ENCODE measurements at regions not wholly inside any gene's neighbourhood (a gene's known extent, or its start where the extent isn't known, plus 50 kb on each side); places are given as distances from the start of the nearest gene placed in this dataset.

- DNase-seq, result no peak
Measured at GRCh38 chr10:3452173-3452626, 279.6 kb upstream of the PITRM1 start.

GRCh38 chr10:3451516-3452172, 279.1 kb upstream of the PITRM1 start:
- no peak for DNase-seq

DNA sequence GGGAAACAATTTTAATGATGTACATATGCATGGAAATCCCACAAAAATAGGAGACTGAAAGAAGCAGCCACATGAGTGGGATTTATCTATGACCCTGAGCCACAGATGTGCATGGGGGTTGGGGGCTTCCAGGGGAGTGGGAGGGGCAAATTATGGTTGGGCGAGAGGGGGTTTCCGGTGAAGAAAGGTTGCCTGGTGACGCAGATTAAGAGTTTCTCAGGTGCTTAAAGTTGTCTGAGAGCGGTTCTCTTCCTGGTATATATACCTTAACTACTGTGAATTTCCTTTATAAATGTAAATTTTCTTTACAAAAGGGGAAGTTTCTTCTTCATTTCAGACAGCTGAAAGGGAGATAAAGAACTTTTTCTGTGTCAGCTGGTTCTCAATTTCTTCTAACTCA, 273.6 kb upstream of the PITRM1 start:
- DNase-seq, result no peak

GRCh38 chr10:3445648-3446047, 273.1 kb upstream of the PITRM1 start:
- DNase-seq, result no peak

GRCh38 chr10:3442451-3442990, 269.9 kb upstream of the PITRM1 start:
- no peak for DNase-seq

- DNase-seq, result no peak
Measured at GRCh38 chr10:3439183-3439582, 266.6 kb upstream of the PITRM1 start.

GRCh38 chr10:3438606-3439005, 266.0 kb upstream of the PITRM1 start:
- DNase-seq, result no peak

DNA sequence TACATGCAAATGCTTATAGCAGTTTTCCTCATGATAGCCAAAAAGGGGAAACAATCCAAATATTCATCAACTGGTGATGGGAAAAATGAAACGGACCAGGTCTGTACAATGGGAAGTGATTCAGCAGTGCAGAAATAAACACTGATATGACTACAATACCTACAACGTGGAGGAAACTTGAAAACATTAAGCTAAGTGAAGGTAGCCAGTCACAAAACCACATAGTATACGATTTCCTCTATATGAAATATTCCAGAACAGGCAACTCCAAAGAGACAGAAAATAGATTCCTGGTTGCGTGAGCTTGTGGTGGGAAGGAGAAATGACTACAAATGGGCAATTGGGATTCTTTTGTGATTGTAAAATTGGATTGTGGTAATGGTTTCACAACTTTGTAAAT, 263.1 kb upstream of the PITRM1 start:
- DNase-seq, result no peak

- DNase-seq, result no peak
Measured at GRCh38 chr10:3433988-3434387, 261.4 kb upstream of the PITRM1 start.

GRCh38 chr10:3433131-3433530, 260.5 kb upstream of the PITRM1 start:
- DNase-seq, result no peak

DNA sequence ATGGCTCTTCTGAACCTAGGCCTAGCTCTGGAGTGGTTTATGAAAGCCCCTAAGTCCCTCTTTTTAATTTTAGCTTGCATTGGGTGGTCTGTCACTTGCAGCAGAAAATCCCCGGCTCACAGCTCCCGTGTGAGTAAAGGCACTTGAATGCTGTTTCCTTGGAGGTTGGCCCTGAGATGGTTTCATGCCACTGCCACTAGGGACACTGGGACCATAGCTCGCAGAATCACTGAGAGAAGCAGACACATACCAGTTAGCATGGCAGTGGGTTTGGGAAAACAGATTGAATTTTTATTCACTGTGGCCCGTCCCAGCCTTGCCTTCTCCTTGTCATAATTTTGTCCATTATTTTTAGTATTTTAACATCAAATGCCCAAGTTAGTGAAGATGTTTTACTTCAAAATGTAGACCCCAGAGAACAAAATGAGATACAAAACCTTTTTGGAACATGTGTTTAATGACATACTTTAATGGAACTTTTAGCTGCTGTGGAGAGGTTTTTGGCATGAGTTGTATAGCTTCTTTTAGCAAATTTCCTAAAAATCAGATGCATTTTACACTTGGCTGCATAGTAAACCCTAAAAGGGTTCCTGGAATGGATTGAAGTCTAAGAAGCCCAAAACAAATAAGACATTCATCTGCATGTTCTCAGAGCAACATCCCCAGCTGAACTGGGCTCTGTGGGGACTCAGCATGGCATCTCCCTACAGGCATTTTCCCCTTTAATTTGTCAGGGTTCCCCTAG, 259.7 kb upstream of the PITRM1 start:
- DNase-seq, result no peak

DNA sequence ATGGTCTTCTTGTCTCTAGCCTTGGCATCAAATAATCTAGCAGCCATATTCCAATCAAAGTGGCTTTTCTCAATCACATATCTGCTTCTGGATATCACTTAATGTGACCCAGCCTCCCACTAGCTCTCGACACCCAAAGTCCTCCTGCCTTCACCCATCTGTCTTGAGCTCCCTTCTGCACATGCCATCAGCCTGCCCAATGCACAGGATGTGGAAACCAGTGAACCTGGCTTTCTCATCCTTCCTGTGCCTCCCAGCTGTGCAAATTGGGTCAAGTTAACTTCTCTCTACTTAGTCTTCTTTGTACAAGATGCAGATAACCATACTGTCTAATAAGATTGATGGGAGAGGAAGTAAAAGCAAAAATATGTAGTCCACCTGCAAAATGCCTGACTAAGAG, 257.9 kb upstream of the PITRM1 start:
- DNase-seq, result no peak

DNA sequence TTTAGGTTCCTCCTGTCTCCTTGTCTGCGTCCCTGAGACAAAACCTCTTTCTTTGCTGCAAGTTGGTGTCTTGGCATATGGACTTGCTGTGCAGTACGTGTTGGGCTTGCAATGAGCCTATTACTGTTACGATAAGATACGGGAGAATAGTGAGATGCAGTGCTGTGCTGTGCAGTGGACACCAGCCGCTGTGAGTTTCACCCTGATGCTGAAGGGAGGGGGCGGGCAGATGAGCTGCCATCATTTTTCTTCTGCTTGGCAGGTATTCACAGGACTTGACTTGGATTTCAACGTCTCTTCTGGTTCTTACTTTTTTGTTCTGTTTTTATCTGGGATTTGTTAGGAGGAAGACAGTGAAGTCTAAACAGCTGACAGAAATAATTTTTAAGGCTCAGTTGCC, 257.1 kb upstream of the PITRM1 start:
- no peak for DNase-seq

- no peak for DNase-seq
Measured at GRCh38 chr10:3428826-3429225, 256.2 kb upstream of the PITRM1 start.

- no peak for DNase-seq
Measured at GRCh38 chr10:3427950-3428354, 255.4 kb upstream of the PITRM1 start.

DNA sequence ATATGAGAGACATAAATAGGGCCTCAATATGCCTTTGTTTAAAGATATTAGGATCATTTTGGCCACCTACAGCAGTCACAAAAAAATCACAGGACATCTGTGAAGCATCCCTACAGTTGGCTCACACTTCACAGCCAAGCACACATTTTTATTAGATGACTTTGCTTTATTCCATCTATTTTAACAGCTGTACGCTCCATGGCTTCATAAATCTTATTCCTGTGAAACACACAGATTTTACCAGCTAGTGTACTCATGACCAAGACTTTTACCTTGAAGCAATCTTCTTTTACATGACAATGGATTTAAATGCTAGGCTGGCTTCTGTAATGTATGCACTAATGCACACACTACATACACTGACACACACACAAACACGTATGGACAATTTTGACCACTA, 254.8 kb upstream of the PITRM1 start:
- no peak for DNase-seq

- DNase-seq, result no peak
Measured at GRCh38 chr10:3426190-3426845, 253.7 kb upstream of the PITRM1 start.

- no peak for DNase-seq
Measured at GRCh38 chr10:3425716-3426115, 253.1 kb upstream of the PITRM1 start.

- no peak for DNase-seq
Measured at GRCh38 chr10:3425261-3425660, 252.7 kb upstream of the PITRM1 start.

- DNase-seq, result no peak
Measured at GRCh38 chr10:3424111-3424851, 251.7 kb upstream of the PITRM1 start.

DNA sequence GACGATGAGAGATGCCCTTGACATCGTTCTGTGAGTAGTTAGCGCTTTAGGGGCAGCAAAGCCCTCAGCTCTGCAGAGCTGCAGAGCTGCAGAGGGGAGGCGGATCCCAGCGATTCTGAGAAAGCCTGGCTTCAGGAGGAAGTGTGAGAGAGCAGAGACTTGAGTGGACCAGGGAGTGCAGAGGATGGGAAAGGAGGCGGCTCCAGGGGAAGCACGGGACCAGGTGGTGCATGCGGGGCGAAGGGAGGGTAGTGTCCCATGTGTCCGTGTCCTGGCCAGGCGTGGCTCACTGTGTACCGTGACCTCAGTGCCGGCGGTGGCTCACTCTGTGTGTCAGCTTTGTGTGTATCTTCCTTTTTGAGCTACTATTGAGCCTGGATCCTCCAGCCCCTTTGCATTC, 250.8 kb upstream of the PITRM1 start:
- no peak for DNase-seq

DNA sequence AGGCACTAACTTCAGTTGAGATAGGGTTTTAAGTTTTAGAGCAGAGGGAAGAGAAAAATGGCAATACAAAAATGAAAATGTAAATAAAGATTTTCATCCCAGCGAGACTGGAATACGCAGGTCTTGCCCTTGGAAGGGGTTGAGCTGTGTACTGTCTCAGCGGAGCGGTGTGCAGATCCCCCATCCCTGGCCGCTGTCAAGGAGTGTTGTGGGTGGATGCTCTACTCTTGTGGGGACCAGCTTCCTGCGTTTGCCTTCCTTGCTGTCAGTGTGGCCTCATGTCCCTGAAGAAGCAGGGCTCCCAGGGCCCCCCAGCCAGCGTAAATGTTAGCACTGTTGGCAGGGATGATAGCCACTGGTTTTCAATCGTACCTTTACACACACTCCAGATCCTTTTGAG, 249.7 kb upstream of the PITRM1 start:
- DNase-seq, result no peak

All from NCI-H187 (cell line).